ENCODE measurements at regions not wholly inside any gene's neighbourhood (a gene's known extent, or its start where the extent isn't known, plus 50 kb on each side); places are given as distances from the start of the nearest gene placed in this dataset.
"Not testable (repeated sequence)": the region's sequence is repeated elsewhere in the genome, so short reads cannot be mapped to it uniquely, and the experiment has no call there.

DNA sequence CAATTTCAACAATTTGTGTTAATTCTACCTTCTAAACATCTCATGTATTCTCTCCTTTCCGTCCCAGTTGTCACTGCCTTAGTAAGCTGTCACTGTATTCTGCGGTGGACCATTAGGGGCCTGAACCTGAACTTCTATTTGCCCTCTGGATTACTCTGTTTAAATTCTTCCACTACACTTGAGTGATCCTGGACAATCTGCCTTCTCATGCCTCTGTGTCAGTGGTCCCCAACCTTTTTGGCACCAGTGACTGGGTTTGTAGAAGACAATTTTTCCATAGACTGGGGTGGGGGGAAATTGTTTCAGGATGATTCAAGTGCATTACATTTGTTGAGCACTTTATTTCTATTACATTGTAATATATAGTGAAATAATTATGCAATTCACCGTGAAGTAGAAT lies 1157.6 kb upstream of the SEMA6A start:
- no peak overlapping the region for H3K4me3 ChIP-seq (ENCODE audit: low read depth, low read length)
- no peak for TF ChIP-seq CTCF (IDR thresholded peaks at IDR 0.05; ENCODE audit: low read depth, low read length, missing control alignments)
- no peak for DNase-seq (ENCODE audit: low read depth)

- TF ChIP-seq CTCF (IDR thresholded peaks at IDR 0.05; ENCODE audit: low read depth, low read length, missing control alignments): no peak
- H3K4me3 ChIP-seq (ENCODE audit: low read depth, low read length): no peak overlapping the region
- DNase-seq (ENCODE audit: low read depth): no peak
These were observed 1156.8 kb upstream of the SEMA6A start for GRCh38 chr5:117731446-117731845.

DNA sequence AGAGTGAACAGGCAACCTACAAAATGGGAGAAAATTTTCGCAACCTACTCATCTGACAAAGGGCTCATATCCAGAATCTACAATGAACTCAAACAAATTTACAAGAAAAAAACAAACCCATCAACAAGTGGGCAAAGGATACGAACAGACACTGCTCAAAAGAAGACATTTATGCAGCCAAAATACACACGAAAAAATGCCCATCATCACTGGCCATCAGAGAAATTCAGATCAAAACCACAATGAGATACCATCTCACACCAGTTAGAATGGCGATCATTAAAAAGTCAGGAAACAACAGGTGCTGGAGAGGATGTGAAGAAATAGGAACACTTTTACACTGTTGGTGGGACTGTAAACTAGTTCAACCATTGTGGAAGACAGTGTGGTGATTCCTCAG lies 1146.2 kb upstream of the SEMA6A start:
- H3K4me3 ChIP-seq (ENCODE audit: low read depth, low read length); DNase-seq (ENCODE audit: low read depth): not testable (repeated sequence)

GRCh38 chr5:117719413-117719812 lies 1144.8 kb upstream of the SEMA6A start:
- no peak for TF ChIP-seq CTCF (IDR thresholded peaks at IDR 0.05; ENCODE audit: low read depth, low read length, missing control alignments)
- no peak overlapping the region for H3K4me3 ChIP-seq (ENCODE audit: low read depth, low read length)
- no peak for DNase-seq (ENCODE audit: low read depth)

DNA sequence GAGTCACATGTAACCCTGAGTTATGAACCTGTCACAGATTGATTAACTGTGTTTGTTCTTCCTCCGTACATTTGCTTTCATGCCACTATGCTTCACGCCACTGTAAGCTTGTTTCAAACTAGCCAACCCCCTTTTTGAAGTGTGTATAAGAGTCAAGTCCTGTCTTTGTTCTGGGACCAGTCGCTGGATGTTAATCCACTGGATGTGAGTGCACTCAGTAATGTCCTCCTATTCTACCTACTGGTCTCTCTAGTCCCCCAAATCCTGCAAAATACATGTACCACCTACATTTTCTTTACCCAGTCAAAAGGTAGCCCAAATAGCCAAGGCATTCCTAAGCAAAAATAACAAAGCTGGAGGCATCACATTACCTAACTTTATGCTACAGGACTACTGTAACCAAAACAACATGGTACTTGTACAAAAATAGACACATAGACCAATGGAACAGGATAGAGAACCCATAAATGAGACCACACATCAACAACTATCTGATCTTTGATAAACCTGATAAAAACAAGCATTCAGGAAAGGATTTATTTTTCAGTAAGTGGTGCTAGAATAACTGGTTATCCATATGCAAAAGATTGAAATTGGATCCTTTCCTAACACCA lies 1139.1 kb upstream of the SEMA6A start:
- no peak overlapping the region for H3K4me3 ChIP-seq (ENCODE audit: low read depth, low read length)
- no peak for DNase-seq (ENCODE audit: low read depth)
- TF ChIP-seq CTCF (IDR thresholded peaks at IDR 0.05; ENCODE audit: low read depth, low read length, missing control alignments): no peak

DNA sequence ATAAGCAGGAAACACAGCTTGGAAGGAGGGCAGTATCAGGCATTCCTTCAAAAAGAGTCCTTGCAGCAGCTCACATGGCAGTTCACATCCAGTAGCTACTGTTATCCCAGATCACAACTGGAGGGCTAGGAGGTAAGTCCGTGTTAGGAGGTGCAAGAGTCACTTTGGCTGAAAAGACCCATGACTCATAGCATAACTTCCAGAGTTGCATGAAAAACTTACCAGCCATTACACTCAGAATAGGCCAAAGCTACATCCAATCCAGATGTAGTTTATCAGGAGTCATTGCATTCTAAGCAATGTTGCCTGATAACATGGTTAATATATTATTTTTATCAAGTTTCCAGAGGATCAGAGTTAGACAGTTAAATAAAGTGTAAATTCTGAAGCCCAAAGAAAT lies 1126.4 kb upstream of the SEMA6A start:
- no peak for DNase-seq (ENCODE audit: low read depth)
- H3K4me3 ChIP-seq (ENCODE audit: low read depth, low read length): no peak overlapping the region
- no peak for TF ChIP-seq CTCF (IDR thresholded peaks at IDR 0.05; ENCODE audit: low read depth, low read length, missing control alignments)

DNA sequence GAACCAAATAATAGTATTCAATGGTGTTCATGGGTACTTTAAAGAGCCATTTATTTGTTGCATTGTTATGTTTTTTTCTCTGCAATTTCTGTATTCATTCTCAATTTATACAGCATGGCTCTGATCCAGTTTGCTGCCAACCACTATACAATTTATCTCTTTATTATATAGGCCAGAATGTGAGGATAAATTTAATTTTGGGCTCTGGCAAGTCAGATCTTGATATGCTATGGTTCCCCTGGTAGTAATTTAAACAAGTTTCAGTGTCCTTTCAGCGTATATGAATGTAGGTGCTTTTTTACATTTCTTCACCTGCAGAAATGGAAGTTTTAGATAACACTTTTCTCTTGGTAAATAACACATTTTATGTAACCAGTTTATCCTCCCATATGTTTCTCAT lies 1118.0 kb upstream of the SEMA6A start:
- no peak overlapping the region for H3K4me3 ChIP-seq (ENCODE audit: low read depth, low read length)
- no peak for DNase-seq (ENCODE audit: low read depth)
- TF ChIP-seq CTCF (IDR thresholded peaks at IDR 0.05; ENCODE audit: low read depth, low read length, missing control alignments): no peak
